ENCODE measurements at regions not wholly inside any gene's neighbourhood (a gene's known extent, or its start where the extent isn't known, plus 50 kb on each side); places are given as distances from the start of the nearest gene placed in this dataset.

GRCh38 chr12:4034921-4035320 is 161.7 kb upstream of the PARP11 start:
- CTCF ChIA-PET: interaction anchor here (4.0 kb wide), 1 partner anchor 242 kb away, joined by 16 read pairs; no protein-coding TSS in a partner anchor
- TF ChIP-seq MAX (IDR thresholded peaks at IDR 0.05; ENCODE audit: insufficient read depth, insufficient read length) (no peak), FOS (IDR thresholded peaks at IDR 0.05; ENCODE audit: borderline replicate concordance, insufficient read depth, low read length) (no peak), GATA2 (IDR thresholded peaks at IDR 0.05; ENCODE audit: insufficient read depth, insufficient read length, low read depth, low read length) (no peak), POLR2A (IDR thresholded peaks at IDR 0.05; ENCODE audit: low read depth, low read length) (no peak), POLR2AphosphoS5 (IDR thresholded peaks at IDR 0.05; ENCODE audit: insufficient read depth, low read depth, low read length) (no peak), MYC (IDR thresholded peaks at IDR 0.05; ENCODE audit: low read depth, low read length) (no peak), JUN (IDR thresholded peaks at IDR 0.05; ENCODE audit: borderline replicate concordance, insufficient read depth, insufficient read length, low read depth) (no peak), EZH2 (IDR thresholded peaks at IDR 0.05; ENCODE audit: borderline replicate concordance, low read depth, low read length, severe bottlenecking) (no peak)
- TF ChIP-seq, protein P1, sequence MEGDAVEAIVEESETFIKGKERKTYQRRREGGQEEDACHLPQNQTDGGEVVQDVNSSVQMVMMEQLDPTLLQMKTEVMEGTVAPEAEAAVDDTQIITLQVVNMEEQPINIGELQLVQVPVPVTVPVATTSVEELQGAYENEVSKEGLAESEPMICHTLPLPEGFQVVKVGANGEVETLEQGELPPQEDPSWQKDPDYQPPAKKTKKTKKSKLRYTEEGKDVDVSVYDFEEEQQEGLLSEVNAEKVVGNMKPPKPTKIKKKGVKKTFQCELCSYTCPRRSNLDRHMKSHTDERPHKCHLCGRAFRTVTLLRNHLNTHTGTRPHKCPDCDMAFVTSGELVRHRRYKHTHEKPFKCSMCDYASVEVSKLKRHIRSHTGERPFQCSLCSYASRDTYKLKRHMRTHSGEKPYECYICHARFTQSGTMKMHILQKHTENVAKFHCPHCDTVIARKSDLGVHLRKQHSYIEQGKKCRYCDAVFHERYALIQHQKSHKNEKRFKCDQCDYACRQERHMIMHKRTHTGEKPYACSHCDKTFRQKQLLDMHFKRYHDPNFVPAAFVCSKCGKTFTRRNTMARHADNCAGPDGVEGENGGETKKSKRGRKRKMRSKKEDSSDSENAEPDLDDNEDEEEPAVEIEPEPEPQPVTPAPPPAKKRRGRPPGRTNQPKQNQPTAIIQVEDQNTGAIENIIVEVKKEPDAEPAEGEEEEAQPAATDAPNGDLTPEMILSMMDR (IDR thresholded peaks at IDR 0.05; ENCODE audit: extremely low read depth in 1 of 2, insufficient read depth in 1 of 2, low read depth in 1 of 2, low read length in 2 of 2): no peak
- no peak for DNase-seq (ENCODE audit: low read depth, low spot score)

More at GRCh38 chr12:4034921-4035320, 161.7 kb upstream of the PARP11 start:
- no peaks in the 10 kb centered on the region for H3K79me2 ChIP-seq (ENCODE audit: control insufficient read depth, insufficient read depth, low read length)
- BruUV-seq (replicated peaks): no TSS peak
- FAIRE-seq: no peak
- no peak overlapping the region for H3K4me3 ChIP-seq (replicated peaks in 1 of 3; ENCODE audit: insufficient read depth in 1 of 3, low read depth in 1 of 3, low read length in 3 of 3)
- H3K9ac ChIP-seq (replicated peaks; ENCODE audit: extremely low read depth, insufficient read depth, low read length): no peak overlapping the region
- no peak overlapping the region for H3K27ac ChIP-seq (ENCODE audit: insufficient read depth, low read depth, low read length)
- no peak overlapping the region for H3K4me2 ChIP-seq (ENCODE audit: insufficient read depth, low read length)
- intact Hi-C loops (cut with micrococcal nuclease) (no loop called here), dilution Hi-C loops (cut with MboI; ENCODE audit: extremely low pct_ligation_motif_present, low sequenced_read_pairs) (no loop called here)
- H3K9me3 ChIP-seq (replicated peaks; ENCODE audit: control insufficient read depth, insufficient read depth, low read length): no peaks in the 10 kb centered on the region
- H4K20me1 ChIP-seq (replicated peaks; ENCODE audit: control insufficient read depth, extremely low read depth, insufficient read depth, low read length): no peaks in the 10 kb centered on the region
- POLR2A ChIA-PET: no interaction called here
- H3K4me1 ChIP-seq (ENCODE audit: control insufficient read depth, extremely low read depth, insufficient read depth, low read length): no peaks in the 10 kb centered on the region
- peaks cover 0 to 5% of the 10 kb centered on the region in 2 experiments for H3K27me3 ChIP-seq (ENCODE audit: control insufficient read depth in 2 of 2, insufficient read depth in 2 of 2, low read length in 2 of 2)
- no peaks in the 10 kb centered on the region for H3K9me1 ChIP-seq (replicated peaks; ENCODE audit: control insufficient read depth, extremely low read depth, insufficient read depth, low read length)
- H3K36me3 ChIP-seq (ENCODE audit: control insufficient read depth in 2 of 2, extremely low read depth in 1 of 2, insufficient read depth in 2 of 2, low read length in 2 of 2): no peaks in the 10 kb centered on the region
- no peak overlapping the region for H2AFZ ChIP-seq (ENCODE audit: low read depth, low read length)

Data from endothelial cell of umbilical vein (primary cell).